Activated B cell treated with CpG ODN at 0.5 μM for 24 hours (primary cell): ENCODE measurements at regions not wholly inside any gene's neighbourhood (a gene's known extent, or its start where the extent isn't known, plus 50 kb on each side); places are given as distances from the start of the nearest gene placed in this dataset.

Source experiments
- ATAC-seq: fragments of 200-7000 bp; cut with Tn5 transposase; one replicate; pipeline ENCODE4 v1.10.0; 2021; ENCODE audit warnings: low read depth, mild to moderate bottlenecking, moderate library complexity
- CTCF ChIA-PET: fragments of 350-600 bp; sonication (Branson Sonifier 250); formaldehyde crosslinking; loops from one replicate; lab custom pipeline; 2021; ENCODE audit warnings: antibody characterized with exemption; lab: Charles Lee
- POLR2A ChIA-PET: fragments of 350-600 bp; sonication (Branson Sonifier 250); formaldehyde crosslinking; loops from one replicate; lab custom pipeline; 2021; ENCODE audit warnings: antibody characterized with exemption; lab: Charles Lee
- DNase-seq: peaks from one replicate; pipeline ENCODE4 v3.0.0; 2022
- H3K27ac Mint-ChIP-seq: one replicate; pipeline ENCODE4 v1.8.0; 2020; ENCODE audit warnings: mixed read lengths
- H3K27me3 Mint-ChIP-seq: one replicate; pipeline ENCODE4 v1.8.0; 2021; ENCODE audit warnings: mixed read lengths
- H3K36me3 Mint-ChIP-seq: one replicate; pipeline ENCODE4 v1.8.0; 2021; ENCODE audit warnings: low read depth, mixed read lengths
- H3K4me1 Mint-ChIP-seq: one replicate; pipeline ENCODE4 v1.8.0; 2021; ENCODE audit warnings: mixed read lengths
- H3K4me3 Mint-ChIP-seq: one replicate; pipeline ENCODE4 v1.8.0; 2020; ENCODE audit warnings: mild to moderate bottlenecking, mixed read lengths
- H3K9me3 Mint-ChIP-seq: one replicate; pipeline ENCODE4 v1.8.0; 2020; ENCODE audit warnings: mixed read lengths
- CTCF ChIP-seq: fragments of 200-600 bp; IDR thresholded peaks from one replicate; pipeline ENCODE4 v1.8.0; 2022; ENCODE audit warnings: antibody characterized with exemption, mild to moderate bottlenecking
- intact Hi-C: fragments of 100-400 bp; cut with micrococcal nuclease; formaldehyde crosslinking; loops from one replicate; pipeline ENCODE4 v1.15.1; 2024

GRCh38 chr14:44712024-44712815 lies 205.1 kb upstream of the FSCB start:
- H3K27me3 Mint-ChIP-seq: no peaks in the 10 kb centered on the region
- ChIA-PET POLR2A (no interaction called here), CTCF (no interaction called here)
- no peak for ATAC-seq
- H3K4me3 Mint-ChIP-seq: no peak overlapping the region
- DNase-seq: no peak
- no peaks in the 10 kb centered on the region for H3K4me1 Mint-ChIP-seq
- no peak for TF ChIP-seq CTCF
- H3K9me3 Mint-ChIP-seq: no peaks in the 10 kb centered on the region
- intact Hi-C loops: no loop called here
- H3K27ac Mint-ChIP-seq: no peak overlapping the region
- H3K36me3 Mint-ChIP-seq: no peaks in the 10 kb centered on the region

- POLR2A ChIA-PET: no interaction called here
- Mint-ChIP-seq H3K4me1 (no peaks in the 10 kb centered on the region), H3K27me3 (no peaks in the 10 kb centered on the region), H3K36me3 (no peaks in the 10 kb centered on the region), H3K4me3 (no peak overlapping the region), H3K27ac (no peak overlapping the region), H3K9me3 (peaks cover 10% of the 10 kb centered on the region)
- intact Hi-C loops: no loop called here
- ATAC-seq (no peak), DNase-seq (no peak)
- CTCF ChIA-PET: no interaction called here
- no peak for TF ChIP-seq CTCF
These were observed 194.6 kb upstream of the FSCB start for GRCh38 chr14:44701563-44702263.

- Mint-ChIP-seq H3K36me3 (no peaks in the 10 kb centered on the region), H3K4me1 (no peaks in the 10 kb centered on the region), H3K27me3 (no peaks in the 10 kb centered on the region), H3K27ac (no peak overlapping the region), H3K9me3 (peaks cover 10% of the 10 kb centered on the region), H3K4me3 (no peak overlapping the region)
- ChIA-PET POLR2A (no interaction called here), CTCF (no interaction called here)
- no peak for TF ChIP-seq CTCF
- ATAC-seq (no peak), DNase-seq (no peak)
- intact Hi-C loops: no loop called here
These were observed 193.6 kb upstream of the FSCB start for GRCh38 chr14:44700694-44701093.

GRCh38 chr14:44700184-44700583 lies 193.1 kb upstream of the FSCB start:
- peaks cover 12% of the 10 kb centered on the region for H3K9me3 Mint-ChIP-seq
- no peak for TF ChIP-seq CTCF
- CTCF ChIA-PET: no interaction called here
- H3K27ac Mint-ChIP-seq: no peak overlapping the region
- ATAC-seq (no peak), DNase-seq (no peak)
- intact Hi-C loops: no loop called here
- no peak overlapping the region for H3K4me3 Mint-ChIP-seq
- H3K36me3 Mint-ChIP-seq: no peaks in the 10 kb centered on the region
- no peaks in the 10 kb centered on the region for H3K4me1 Mint-ChIP-seq
- POLR2A ChIA-PET: no interaction called here
- H3K27me3 Mint-ChIP-seq: no peaks in the 10 kb centered on the region

GRCh38 chr14:44699391-44699790 lies 192.3 kb upstream of the FSCB start:
- ChIA-PET POLR2A (no interaction called here), CTCF (no interaction called here)
- Mint-ChIP-seq H3K27me3 (no peaks in the 10 kb centered on the region), H3K27ac (no peak overlapping the region), H3K4me1 (no peaks in the 10 kb centered on the region), H3K4me3 (no peak overlapping the region), H3K9me3 (peaks cover 12% of the 10 kb centered on the region), H3K36me3 (no peaks in the 10 kb centered on the region)
- DNase-seq (no peak), ATAC-seq (no peak)
- TF ChIP-seq CTCF: no peak
- intact Hi-C loops: no loop called here
